ENCODE measurements at regions not wholly inside any gene's neighbourhood (a gene's known extent, or its start where the extent isn't known, plus 50 kb on each side); places are given as distances from the start of the nearest gene placed in this dataset.

- Histone ChIP-seq H3K27ac (ENCODE audit: extremely low read depth, low read depth, low read length) (no peak overlapping the region), H3K36me3 (ENCODE audit: control insufficient read depth in 2 of 2, insufficient read depth in 1 of 2, low read length in 2 of 2) (no peaks in the 10 kb centered on the region), H3K4me3 (ENCODE audit: low read depth, low read length) (no peak overlapping the region), H3K4me1 (ENCODE audit: control insufficient read depth, insufficient read depth, low read length) (peaks cover 6% of the 10 kb centered on the region; the same call in 1 of the 2 replicates), H3K9me3 (ENCODE audit: control insufficient read depth, insufficient read depth, low read depth, low read length) (no peaks in the 10 kb centered on the region)
- POLR2A ChIA-PET, result no interaction called here
- CTCF ChIA-PET, result interaction anchor here (0.6 to 1.0 kb wide), 3 partner anchors 21 to 90 kb away, joined by 3 read pairs; no protein-coding TSS in a partner anchor
- TF ChIP-seq CTCF (tag by site-specific recombination; IDR thresholded peaks at IDR 0.05) (no peak), ZNF747 (tag by site-specific recombination; IDR thresholded peaks at IDR 0.05) (no peak), GLI4 (tag by site-specific recombination; IDR thresholded peaks at IDR 0.05) (no peak), ZNF146 (tag by site-specific recombination; IDR thresholded peaks at IDR 0.05) (no peak), ZNF785 (tag by site-specific recombination; IDR thresholded peaks at IDR 0.05) (no peak), ZNF629 (tag by site-specific recombination; IDR thresholded peaks at IDR 0.05) (no peak), ZNF114 (tag by site-specific recombination; IDR thresholded peaks at IDR 0.05) (no peak), HOXD13 (CRISPR knock-in tag; IDR thresholded peaks at IDR 0.05; ENCODE audit: borderline replicate concordance) (no peak), ZFP3 (tag by site-specific recombination; IDR thresholded peaks at IDR 0.05; ENCODE audit: low read depth) (no peak), TRIM28 (IDR thresholded peaks at IDR 0.05; ENCODE audit: borderline replicate concordance, low read length) (no peak), ZNF426 (tag by site-specific recombination; IDR thresholded peaks at IDR 0.05) (no peak), ZBTB11 (tag by site-specific recombination; conservative IDR thresholded peaks at IDR 0.05; ENCODE audit: low read depth) (no peak), GLIS2 (tag by site-specific recombination; IDR thresholded peaks at IDR 0.05) (no peak), ZNF626 (tag by site-specific recombination; IDR thresholded peaks at IDR 0.05) (no peak), ZNF37A (tag by site-specific recombination; IDR thresholded peaks at IDR 0.05) (no peak), BCL11A (tag by site-specific recombination; IDR thresholded peaks at IDR 0.05; ENCODE audit: low read depth) (no peak), ZNF274 (IDR thresholded peaks at IDR 0.05; ENCODE audit: low read length) (no peak), ZNF274 (tag by site-specific recombination; IDR thresholded peaks at IDR 0.05; ENCODE audit: borderline replicate concordance) (no peak)
Observed at GRCh38 chr12:66881386-66881785, 202.5 kb upstream of the GRIP1 start.

- Histone ChIP-seq H3K4me3 (ENCODE audit: low read depth, low read length) (no peak overlapping the region), H3K9me3 (ENCODE audit: control insufficient read depth, insufficient read depth, low read depth, low read length) (no peaks in the 10 kb centered on the region), H3K4me1 (ENCODE audit: control insufficient read depth, insufficient read depth, low read length) (peaks cover 6% of the 10 kb centered on the region; the same call in 1 of the 2 replicates), H3K27ac (ENCODE audit: extremely low read depth, low read depth, low read length) (no peak overlapping the region), H3K36me3 (ENCODE audit: control insufficient read depth in 2 of 2, insufficient read depth in 1 of 2, low read length in 2 of 2) (no peaks in the 10 kb centered on the region)
- TF ChIP-seq KLF17 (tag by site-specific recombination; IDR thresholded peaks at IDR 0.05), result no peak
- TF ChIP-seq ZNF529 (tag by site-specific recombination; IDR thresholded peaks at IDR 0.05; ENCODE audit: insufficient replicate concordance), result no peak
- TF ChIP-seq IKZF3 (tag by site-specific recombination; IDR thresholded peaks at IDR 0.05), result no peak
- no peak for TF ChIP-seq ZNF350 (tag by site-specific recombination; IDR thresholded peaks at IDR 0.05)
- CTCF ChIA-PET, result interaction anchor here (1.2 kb wide), 1 partner anchor 23 kb away, joined by 4 read pairs; no protein-coding TSS in a partner anchor
- POLR2A ChIA-PET, result interaction anchor here (0.5 kb wide), 1 partner anchor 427 kb away, joined by 5 read pairs; no protein-coding TSS in a partner anchor
Observed at GRCh38 chr12:66884091-66884490, 205.2 kb upstream of the GRIP1 start.
